ENCODE measurements at regions not wholly inside any gene's neighbourhood (a gene's known extent, or its start where the extent isn't known, plus 50 kb on each side); places are given as distances from the start of the nearest gene placed in this dataset.

DNA sequence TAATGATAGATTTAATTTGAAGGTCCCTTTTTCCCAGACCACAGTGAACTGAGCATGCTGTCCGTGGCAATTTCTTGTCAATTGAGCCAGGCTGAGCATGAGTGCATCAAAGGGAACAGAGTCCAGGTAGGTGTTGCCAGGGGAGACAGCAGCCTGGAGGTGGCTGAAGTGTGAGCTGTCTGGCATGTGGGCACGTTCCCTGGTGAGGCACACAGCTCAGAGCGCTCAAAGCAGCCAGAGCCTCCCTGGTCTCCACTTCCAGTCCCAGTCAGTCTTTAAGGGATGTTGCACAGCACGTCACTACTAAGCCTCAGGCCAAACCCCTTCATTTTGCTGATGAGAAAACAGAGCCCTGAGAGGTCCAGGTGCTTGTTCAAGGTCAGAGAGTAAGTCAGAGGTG, 251.4 kb downstream of the MATN1 start:
- no peak overlapping the region for H3K27ac Mint-ChIP-seq (ENCODE audit: unreplicated experiment)
- TF ChIP-seq, protein P1, sequence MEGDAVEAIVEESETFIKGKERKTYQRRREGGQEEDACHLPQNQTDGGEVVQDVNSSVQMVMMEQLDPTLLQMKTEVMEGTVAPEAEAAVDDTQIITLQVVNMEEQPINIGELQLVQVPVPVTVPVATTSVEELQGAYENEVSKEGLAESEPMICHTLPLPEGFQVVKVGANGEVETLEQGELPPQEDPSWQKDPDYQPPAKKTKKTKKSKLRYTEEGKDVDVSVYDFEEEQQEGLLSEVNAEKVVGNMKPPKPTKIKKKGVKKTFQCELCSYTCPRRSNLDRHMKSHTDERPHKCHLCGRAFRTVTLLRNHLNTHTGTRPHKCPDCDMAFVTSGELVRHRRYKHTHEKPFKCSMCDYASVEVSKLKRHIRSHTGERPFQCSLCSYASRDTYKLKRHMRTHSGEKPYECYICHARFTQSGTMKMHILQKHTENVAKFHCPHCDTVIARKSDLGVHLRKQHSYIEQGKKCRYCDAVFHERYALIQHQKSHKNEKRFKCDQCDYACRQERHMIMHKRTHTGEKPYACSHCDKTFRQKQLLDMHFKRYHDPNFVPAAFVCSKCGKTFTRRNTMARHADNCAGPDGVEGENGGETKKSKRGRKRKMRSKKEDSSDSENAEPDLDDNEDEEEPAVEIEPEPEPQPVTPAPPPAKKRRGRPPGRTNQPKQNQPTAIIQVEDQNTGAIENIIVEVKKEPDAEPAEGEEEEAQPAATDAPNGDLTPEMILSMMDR (IDR thresholded peaks at IDR 0.05): no peak
- DNase-seq (ENCODE audit: low spot score): no peak
- H3K36me3 Mint-ChIP-seq (ENCODE audit: low read depth): no peaks in the 10 kb centered on the region
- no peaks in the 10 kb centered on the region for H3K9me3 Mint-ChIP-seq (ENCODE audit: low read depth)
- H3K4me3 Mint-ChIP-seq (ENCODE audit: unreplicated experiment): no peak overlapping the region
- H3K27me3 Mint-ChIP-seq (ENCODE audit: low read depth): peaks cover 6% of the 10 kb centered on the region
- H3K4me1 Mint-ChIP-seq (ENCODE audit: low read depth): no peaks in the 10 kb centered on the region

DNA sequence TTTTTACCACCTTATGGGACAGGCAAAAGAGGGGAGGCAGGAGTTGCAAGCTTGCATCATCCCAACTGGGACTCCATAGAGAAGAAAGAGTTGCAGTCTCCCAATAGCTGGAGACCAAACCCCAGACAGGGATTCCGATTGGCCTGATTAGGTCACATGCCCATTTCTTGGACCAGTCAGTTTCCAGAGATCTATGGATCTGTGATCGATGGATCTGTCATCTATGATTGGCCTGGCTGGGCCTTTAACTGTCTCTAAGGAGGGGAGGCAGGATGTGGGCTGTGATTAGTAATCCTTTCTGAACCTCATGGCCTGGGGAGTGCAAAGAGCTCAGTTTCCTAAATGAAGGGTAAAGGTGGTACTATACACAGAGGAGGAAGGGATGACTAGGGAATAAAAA, 252.1 kb downstream of the MATN1 start:
- Mint-ChIP-seq H3K9me3 (ENCODE audit: low read depth) (no peaks in the 10 kb centered on the region), H3K4me3 (ENCODE audit: unreplicated experiment) (no peak overlapping the region), H3K27me3 (ENCODE audit: low read depth) (peaks cover 8% of the 10 kb centered on the region), H3K4me1 (ENCODE audit: low read depth) (no peaks in the 10 kb centered on the region), H3K27ac (ENCODE audit: unreplicated experiment) (no peak overlapping the region), H3K36me3 (ENCODE audit: low read depth) (no peaks in the 10 kb centered on the region)
- no peak for DNase-seq (ENCODE audit: low spot score)
- TF ChIP-seq, protein P1 (IDR thresholded peaks at IDR 0.05): no peak

DNA sequence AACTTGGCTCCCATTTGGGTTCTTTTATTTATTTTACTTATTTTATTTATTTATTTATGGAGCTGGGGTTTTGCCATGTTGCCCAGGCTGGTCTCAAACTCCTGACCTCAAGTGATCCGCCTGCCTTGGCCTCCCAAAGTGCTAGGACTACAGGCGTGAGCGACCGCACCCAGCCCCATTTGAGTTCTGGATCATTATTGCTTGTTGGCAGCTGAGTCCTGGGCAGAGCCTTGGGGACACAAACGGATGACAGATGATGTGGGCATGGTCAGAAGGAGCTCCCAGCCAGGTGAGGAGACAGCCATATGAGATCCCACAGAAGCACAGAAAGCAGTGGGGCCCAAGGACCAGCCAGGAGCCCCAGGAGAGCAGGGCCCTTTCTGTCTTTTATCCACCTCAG, 254.0 kb downstream of the MATN1 start:
- TF ChIP-seq, protein P1 (IDR thresholded peaks at IDR 0.05): no peak
- Mint-ChIP-seq H3K36me3 (ENCODE audit: low read depth) (no peaks in the 10 kb centered on the region), H3K27ac (ENCODE audit: unreplicated experiment) (no peak overlapping the region), H3K9me3 (ENCODE audit: low read depth) (no peaks in the 10 kb centered on the region), H3K4me1 (ENCODE audit: low read depth) (no peaks in the 10 kb centered on the region), H3K4me3 (ENCODE audit: unreplicated experiment) (no peak overlapping the region), H3K27me3 (ENCODE audit: low read depth) (peaks cover 3% of the 10 kb centered on the region)
- DNase-seq (ENCODE audit: low spot score): no peak

DNA sequence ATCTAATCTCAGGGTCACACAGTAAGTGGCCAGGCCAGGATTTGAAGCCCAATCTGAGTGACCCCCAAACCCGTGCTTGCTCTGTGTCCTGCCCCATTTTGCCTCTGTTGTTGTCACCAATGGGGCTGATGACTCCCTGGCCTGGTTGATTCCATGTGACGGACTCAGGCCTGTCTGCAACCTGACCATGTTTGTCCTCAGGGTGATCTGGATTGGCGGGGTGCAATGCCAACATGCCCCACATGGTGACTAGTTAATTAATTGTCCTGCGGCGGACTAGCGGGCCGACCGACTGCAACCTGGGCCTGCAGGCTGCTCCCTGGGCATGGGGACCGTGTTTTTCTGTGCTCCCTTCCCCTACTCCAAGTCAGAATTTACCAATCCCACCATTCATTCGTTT, 256.3 kb downstream of the MATN1 start:
- no peak overlapping the region for H3K4me3 Mint-ChIP-seq (ENCODE audit: unreplicated experiment)
- H3K9me3 Mint-ChIP-seq (ENCODE audit: low read depth): no peaks in the 10 kb centered on the region
- H3K27ac Mint-ChIP-seq (ENCODE audit: unreplicated experiment): no peak overlapping the region
- H3K4me1 Mint-ChIP-seq (ENCODE audit: low read depth): no peaks in the 10 kb centered on the region
- peaks cover 2% of the 10 kb centered on the region for H3K36me3 Mint-ChIP-seq (ENCODE audit: low read depth)
- H3K27me3 Mint-ChIP-seq (ENCODE audit: low read depth): peaks cover 4% of the 10 kb centered on the region
- TF ChIP-seq, protein P1 (IDR thresholded peaks at IDR 0.05): no peak
- DNase-seq (ENCODE audit: low spot score): no peak

DNA sequence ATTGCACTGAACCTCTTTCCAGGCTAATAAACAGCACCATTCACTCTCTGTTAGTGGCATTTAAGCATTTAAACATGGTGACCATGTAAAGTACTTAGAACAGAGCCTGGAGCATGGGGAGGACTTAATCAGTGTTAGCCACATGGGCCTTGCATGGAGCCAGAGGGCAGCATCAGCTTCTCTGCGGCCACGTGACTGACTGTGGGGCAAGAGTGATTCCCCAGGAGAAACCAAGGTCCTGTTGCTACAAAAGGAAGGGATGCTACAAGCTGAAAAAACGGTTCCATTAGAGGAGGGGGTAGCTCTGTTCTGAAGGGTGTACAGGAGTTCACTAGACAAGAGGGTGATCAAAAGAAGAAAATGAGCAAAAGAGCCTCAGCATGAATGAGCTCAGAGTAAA, 256.8 kb downstream of the MATN1 start:
- DNase-seq (ENCODE audit: low spot score): no peak
- Mint-ChIP-seq H3K4me1 (ENCODE audit: low read depth) (no peaks in the 10 kb centered on the region), H3K9me3 (ENCODE audit: low read depth) (no peaks in the 10 kb centered on the region), H3K27ac (ENCODE audit: unreplicated experiment) (no peak overlapping the region), H3K36me3 (ENCODE audit: low read depth) (peaks cover 2% of the 10 kb centered on the region), H3K4me3 (ENCODE audit: unreplicated experiment) (no peak overlapping the region), H3K27me3 (ENCODE audit: low read depth) (peaks cover 4% of the 10 kb centered on the region)
- TF ChIP-seq, protein P1 (IDR thresholded peaks at IDR 0.05): no peak
